B cell (primary cell): ENCODE measurements at regions not wholly inside any gene's neighbourhood (a gene's known extent, or its start where the extent isn't known, plus 50 kb on each side); places are given as distances from the start of the nearest gene placed in this dataset.

ENCODE experiments used
- ATAC-seq: fragments of 200-7000 bp; cut with Tn5 transposase; one replicate; pipeline ENCODE4 v1.10.0; 2021; ENCODE audit warnings: low read depth, mild to moderate bottlenecking, moderate number of reproducible peaks, moderate library complexity
- CTCF ChIA-PET: fragments of 350-600 bp; sonication (Branson Sonifier 250); formaldehyde crosslinking; loops from one replicate; lab custom pipeline; 2021; ENCODE audit warnings: antibody characterized with exemption, inconsistent platforms; lab: Charles Lee
- POLR2A ChIA-PET: fragments of 350-600 bp; sonication (Branson Sonifier 250); formaldehyde crosslinking; loops from one replicate; lab custom pipeline; 2021; ENCODE audit warnings: antibody characterized with exemption; lab: Charles Lee
- DNase-seq: peaks from one replicate; pipeline ENCODE4 v3.0.0; 2013
- H2AFZ ChIP-seq: 2 replicates; pipeline ENCODE4 v1.6.1; 2012; ENCODE audit warnings: mild to moderate bottlenecking, low read depth, low read length; ENCODE audit not compliant: insufficient read depth, poor library complexity, severe bottlenecking
- H3K27ac ChIP-seq, 2 donors: 1 replicate in 1 of 2; 2 replicates in 1 of 2; pipeline ENCODE4 v1.5.1; 2012 to 2013; ENCODE audit warnings: low read length in 2 of 2, mild to moderate bottlenecking in 2 of 2, moderate library complexity in 1 of 2
- H3K27me3 ChIP-seq, 4 experiments: fragments of 200-600 bp in 1 of 4; sonication (generic) in 1 of 4; replicated peaks in 1 of 4; 1 replicate in 2 of 4; 2 replicates in 2 of 4; pipeline versions ENCODE4 v1.6.1 to v1.7.0; 2013 to 2016; ENCODE audit warnings: low read length in 3 of 4, mild to moderate bottlenecking in 2 of 4, mixed read lengths in 1 of 4, moderate library complexity in 1 of 4; ENCODE audit not compliant: insufficient read depth in 4 of 4, control insufficient read depth in 3 of 4; ENCODE audit errors: control extremely low read depth in 1 of 4
- H3K36me3 ChIP-seq, 2 experiments: replicated peaks in 1 of 2; 1 replicate in 1 of 2; 2 replicates in 1 of 2; pipeline versions ENCODE4 v1.6.1 to v1.7.1; 2013; ENCODE audit warnings: low read length in 1 of 2; ENCODE audit not compliant: insufficient read depth in 2 of 2, control insufficient read depth in 1 of 2; ENCODE audit errors: control extremely low read depth in 1 of 2, extremely low read depth in 1 of 2
- H3K4me1 ChIP-seq, 2 donors: fragments of 200-600 bp in 1 of 2; sonication (generic) in 1 of 2; 1 replicate in 1 of 2; 2 replicates in 1 of 2; pipeline versions ENCODE4 v1.5.1 to v1.6.1; 2013 to 2017; ENCODE audit warnings: low read length in 2 of 2; ENCODE audit not compliant: control insufficient read depth in 2 of 2, insufficient read depth in 2 of 2
- H3K4me2 ChIP-seq: replicated peaks from 2 replicates; pipeline ENCODE3; 2012; ENCODE audit warnings: mild to moderate bottlenecking, low read depth, low read length; ENCODE audit not compliant: poor library complexity, severe bottlenecking
- H3K4me3 ChIP-seq, 5 experiments: fragments of 200-600 bp in 1 of 5; sonication (generic) in 1 of 5; 1 replicate in 3 of 5; 2 replicates in 2 of 5; pipeline versions ENCODE4 v1.5.1 to v1.7.0; 2011 to 2016; ENCODE audit warnings: low read length in 4 of 5, mild to moderate bottlenecking in 4 of 5, low read depth in 2 of 5, control low read depth in 1 of 5, moderate library complexity in 1 of 5; ENCODE audit not compliant: insufficient read depth in 1 of 5; ENCODE audit errors: control extremely low read depth in 1 of 5, extremely low read depth in 1 of 5
- H3K79me2 ChIP-seq: fragments of 200-600 bp; sonication (generic); one replicate; pipeline ENCODE4 v1.6.0; 2016; ENCODE audit warnings: low read length; ENCODE audit not compliant: control insufficient read depth, insufficient read depth
- H3K9ac ChIP-seq: fragments of 200-600 bp; sonication (generic); 2 replicates; pipeline ENCODE4 v1.6.1; 2017; ENCODE audit warnings: mild to moderate bottlenecking, low read length, moderate library complexity
- H3K9me3 ChIP-seq, 3 donors: one replicate each; pipeline versions ENCODE4 v1.6.1 to v1.7.1; 2013; ENCODE audit warnings: low read length in 2 of 3; ENCODE audit not compliant: control insufficient read depth in 2 of 3, insufficient read depth in 1 of 3; ENCODE audit errors: control extremely low read depth in 1 of 3
- H4K20me1 ChIP-seq: 2 replicates; pipeline ENCODE4 v1.6.0; 2012; ENCODE audit warnings: mild to moderate bottlenecking, low read length; ENCODE audit not compliant: insufficient read depth, control insufficient read depth, poor library complexity, severe bottlenecking
- H3K27ac Mint-ChIP-seq: one replicate; pipeline ENCODE4 v1.8.0; 2021; ENCODE audit warnings: mixed read lengths
- H3K27me3 Mint-ChIP-seq: one replicate; pipeline ENCODE4 v1.8.0; 2021; ENCODE audit warnings: mixed read lengths
- H3K4me1 Mint-ChIP-seq: one replicate; pipeline ENCODE4 v1.8.0; 2021; ENCODE audit warnings: mixed read lengths
- H3K4me3 Mint-ChIP-seq: one replicate; pipeline ENCODE4 v1.8.0; 2021; ENCODE audit warnings: mixed read lengths
- H3K9me3 Mint-ChIP-seq: one replicate; pipeline ENCODE4 v1.8.0; 2022; ENCODE audit warnings: mixed read lengths; ENCODE audit not compliant: insufficient read depth
- CTCF ChIP-seq: fragments of 200-600 bp; IDR thresholded peaks from one replicate; pipeline ENCODE4 v1.8.0; 2022; ENCODE audit warnings: antibody characterized with exemption, mild to moderate bottlenecking
- EZH2 ChIP-seq: IDR thresholded peaks from 2 replicates; pipeline ENCODE4 v1.6.1; 2012; ENCODE audit warnings: borderline replicate concordance, low read depth, mild to moderate bottlenecking, moderate library complexity, low read length; ENCODE audit not compliant: insufficient read depth, poor library complexity, severe bottlenecking
- WGBS: methylation state at CpG from one replicate; pipeline ENCODE4 v1.1.5; 2013; ENCODE audit warnings: missing lambda C conversion rate; ENCODE audit not compliant: insufficient coverage; 5-methylcytosine and 5-hydroxymethylcytosine counted together
- intact Hi-C: fragments of 100-400 bp; cut with micrococcal nuclease; formaldehyde crosslinking; loops from one replicate; pipeline ENCODE4 v1.10.0; 2022

GRCh38 chr2:221245045-221245444 is 327.1 kb downstream of the EPHA4 start:
- H3K79me2 ChIP-seq, result no peaks in the 10 kb centered on the region
- no peak overlapping the region for H3K4me3 ChIP-seq
- no peak overlapping the region for H3K27ac Mint-ChIP-seq
- WGBS, result no CpG with 5 or more reads among the region's 3 CpGs
- H3K9me3 ChIP-seq, result peaks cover 0 to 7% (median 6%) of the 10 kb centered on the region in 3 donors
- H3K27me3 ChIP-seq, result no peaks in the 10 kb centered on the region
- peaks cover 33% of the 10 kb centered on the region for H3K27me3 Mint-ChIP-seq
- H4K20me1 ChIP-seq, result no peaks in the 10 kb centered on the region
- intact Hi-C loops, result no loop called here
- H3K4me1 Mint-ChIP-seq, result peaks cover 10% of the 10 kb centered on the region
- H3K27ac ChIP-seq, result no peak overlapping the region
- H3K4me3 Mint-ChIP-seq, result no peak overlapping the region
- peaks cover 4 to 8% of the 10 kb centered on the region in 2 donors for H3K4me1 ChIP-seq
- H3K4me2 ChIP-seq, result no peak overlapping the region
- H3K36me3 ChIP-seq, result no peaks in the 10 kb centered on the region
- no peaks in the 10 kb centered on the region for H3K9me3 Mint-ChIP-seq
- ChIA-PET POLR2A (no interaction called here), CTCF (no interaction called here)
- H2AFZ ChIP-seq, result no peak overlapping the region
- no peak for DNase-seq
- TF ChIP-seq EZH2, result no peak
- TF ChIP-seq CTCF, result no peak
- H3K9ac ChIP-seq, result no peak overlapping the region
- ATAC-seq, result no peak

GRCh38 chr2:221245772-221246171 is 326.3 kb downstream of the EPHA4 start:
- Histone ChIP-seq H3K4me2 (no peak overlapping the region), H2AFZ (no peak overlapping the region), H4K20me1 (no peaks in the 10 kb centered on the region), H3K9me3 (peaks cover 0 to 7% (median 7%) of the 10 kb centered on the region in 3 donors), H3K4me3 (no peak overlapping the region), H3K27me3 (no peaks in the 10 kb centered on the region), H3K79me2 (no peaks in the 10 kb centered on the region), H3K4me1 (peaks cover 4 to 8% of the 10 kb centered on the region in 2 donors), H3K27ac (no peak overlapping the region), H3K36me3 (no peaks in the 10 kb centered on the region), H3K9ac (no peak overlapping the region)
- no peaks in the 10 kb centered on the region for H3K9me3 Mint-ChIP-seq
- no peak overlapping the region for H3K27ac Mint-ChIP-seq
- TF ChIP-seq CTCF (no peak), EZH2 (no peak)
- CTCF ChIA-PET, result no interaction called here
- peaks cover 10% of the 10 kb centered on the region for H3K4me1 Mint-ChIP-seq
- DNase-seq (no peak), ATAC-seq (no peak)
- no peak overlapping the region for H3K4me3 Mint-ChIP-seq
- POLR2A ChIA-PET, result no interaction called here
- no CpG with 5 or more reads among the region's 2 CpGs for WGBS
- intact Hi-C loops, result no loop called here
- peaks cover 28% of the 10 kb centered on the region for H3K27me3 Mint-ChIP-seq
